AG09319 (cell line): ENCODE measurements at regions not wholly inside any gene's neighbourhood (a gene's known extent, or its start where the extent isn't known, plus 50 kb on each side); places are given as distances from the start of the nearest gene placed in this dataset.

Experiments
- DNase-seq: peaks from one replicate; pipeline ENCODE4 v3.0.0-alpha.2; 2010; ENCODE audit warnings: low read depth; ENCODE audit errors: extremely low read depth
- TF ChIP-seq, protein P1 (sequence below): IDR thresholded peaks from 2 replicates; pipeline ENCODE4 v1.5.1; 2011; ENCODE audit warnings: low read depth, mild to moderate bottlenecking, inconsistent platforms, low read length, moderate library complexity

DNA sequence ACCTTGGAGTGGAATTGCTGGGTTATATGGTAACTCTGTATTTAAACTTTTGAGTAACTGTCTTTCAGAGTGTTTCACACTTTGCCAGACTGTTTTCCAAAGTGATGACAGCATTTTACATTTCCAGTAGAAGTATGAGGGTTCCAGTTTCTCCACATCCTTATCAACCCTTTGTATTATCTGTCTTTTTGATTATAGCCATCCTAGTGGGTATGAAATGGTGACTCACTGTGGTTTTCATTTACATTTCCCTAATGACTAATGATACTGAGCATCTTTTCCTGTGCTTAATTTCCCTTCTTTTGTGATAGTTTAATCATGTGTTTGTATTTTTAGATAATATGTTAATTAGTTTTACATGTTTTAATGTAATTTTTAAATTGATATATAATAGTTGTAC is 138.1 kb upstream of the DAZL start:
- TF ChIP-seq, protein P1, sequence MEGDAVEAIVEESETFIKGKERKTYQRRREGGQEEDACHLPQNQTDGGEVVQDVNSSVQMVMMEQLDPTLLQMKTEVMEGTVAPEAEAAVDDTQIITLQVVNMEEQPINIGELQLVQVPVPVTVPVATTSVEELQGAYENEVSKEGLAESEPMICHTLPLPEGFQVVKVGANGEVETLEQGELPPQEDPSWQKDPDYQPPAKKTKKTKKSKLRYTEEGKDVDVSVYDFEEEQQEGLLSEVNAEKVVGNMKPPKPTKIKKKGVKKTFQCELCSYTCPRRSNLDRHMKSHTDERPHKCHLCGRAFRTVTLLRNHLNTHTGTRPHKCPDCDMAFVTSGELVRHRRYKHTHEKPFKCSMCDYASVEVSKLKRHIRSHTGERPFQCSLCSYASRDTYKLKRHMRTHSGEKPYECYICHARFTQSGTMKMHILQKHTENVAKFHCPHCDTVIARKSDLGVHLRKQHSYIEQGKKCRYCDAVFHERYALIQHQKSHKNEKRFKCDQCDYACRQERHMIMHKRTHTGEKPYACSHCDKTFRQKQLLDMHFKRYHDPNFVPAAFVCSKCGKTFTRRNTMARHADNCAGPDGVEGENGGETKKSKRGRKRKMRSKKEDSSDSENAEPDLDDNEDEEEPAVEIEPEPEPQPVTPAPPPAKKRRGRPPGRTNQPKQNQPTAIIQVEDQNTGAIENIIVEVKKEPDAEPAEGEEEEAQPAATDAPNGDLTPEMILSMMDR: no peak
- DNase-seq: no peak

DNA sequence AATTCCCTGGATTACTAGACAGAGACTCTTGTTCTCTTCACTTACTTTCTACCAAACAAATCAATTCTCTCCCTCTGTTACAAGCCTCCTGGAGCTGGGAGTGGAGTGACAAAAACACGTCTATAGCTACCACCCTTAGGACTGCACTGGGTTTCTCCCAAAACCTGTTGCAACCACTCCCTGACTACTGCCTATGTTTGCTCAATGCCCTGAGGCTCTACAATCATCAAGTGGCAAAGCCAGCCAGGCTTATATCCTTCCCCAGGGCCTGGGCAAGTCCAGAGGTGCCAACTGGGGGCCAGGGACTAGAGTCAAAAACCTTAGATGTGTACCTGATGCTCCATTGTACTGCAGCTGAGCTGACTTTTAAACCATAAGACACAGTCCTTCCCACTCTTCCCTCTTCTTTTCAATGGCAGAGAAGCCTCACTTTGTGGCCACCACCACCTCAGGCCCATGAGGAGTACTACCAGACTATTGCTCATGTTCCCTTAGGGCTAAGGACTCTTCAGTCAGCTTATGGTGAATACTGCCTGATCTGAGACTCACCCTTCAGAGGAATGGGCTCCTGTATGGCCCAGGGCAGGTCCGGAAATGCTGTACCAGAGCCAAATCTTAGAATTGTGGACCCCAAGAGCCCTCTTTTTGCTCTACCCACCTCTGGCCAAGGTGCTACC is 125.4 kb upstream of the PLCL2 start:
- DNase-seq: no peak
- TF ChIP-seq, protein P1: no peak

DNA sequence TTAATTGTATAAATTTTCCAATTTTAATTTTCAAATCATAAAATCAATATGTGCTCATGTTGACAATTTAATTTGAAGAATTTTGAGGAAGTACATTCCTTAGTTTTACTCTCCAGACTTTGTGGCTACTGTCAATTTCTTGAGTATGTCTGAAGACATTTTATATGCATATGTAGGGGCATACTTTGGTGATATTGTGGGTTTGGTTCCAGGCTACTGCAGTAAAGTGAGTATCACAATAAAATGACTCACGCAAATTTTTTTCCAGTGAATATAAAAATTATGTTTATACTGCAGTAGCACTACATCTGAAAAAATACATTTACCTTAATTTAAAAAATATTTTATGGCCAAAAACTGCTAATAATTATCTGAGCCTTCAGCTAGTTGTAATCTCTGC is 123.2 kb upstream of the PLCL2 start:
- TF ChIP-seq, protein P1: no peak
- no peak for DNase-seq

DNA sequence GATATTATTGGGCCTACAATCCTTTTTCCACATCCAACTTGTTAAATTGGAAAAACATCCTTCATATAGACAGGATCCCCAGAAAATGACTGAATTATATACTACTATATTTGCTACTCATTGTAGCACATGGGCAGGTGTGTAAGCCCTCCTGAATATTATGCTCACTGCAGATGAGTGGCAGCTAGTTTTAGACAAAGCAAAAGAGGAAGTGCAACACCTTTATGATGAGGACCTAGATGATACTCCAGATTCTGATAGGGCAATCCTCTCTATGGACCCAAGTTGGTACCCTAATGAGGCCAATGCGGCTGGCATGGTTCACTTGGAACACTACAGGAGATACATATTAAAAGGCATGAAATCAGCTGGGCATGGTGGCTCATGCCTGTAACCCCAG is 119.1 kb upstream of the PLCL2 start:
- no peak for DNase-seq

DNA sequence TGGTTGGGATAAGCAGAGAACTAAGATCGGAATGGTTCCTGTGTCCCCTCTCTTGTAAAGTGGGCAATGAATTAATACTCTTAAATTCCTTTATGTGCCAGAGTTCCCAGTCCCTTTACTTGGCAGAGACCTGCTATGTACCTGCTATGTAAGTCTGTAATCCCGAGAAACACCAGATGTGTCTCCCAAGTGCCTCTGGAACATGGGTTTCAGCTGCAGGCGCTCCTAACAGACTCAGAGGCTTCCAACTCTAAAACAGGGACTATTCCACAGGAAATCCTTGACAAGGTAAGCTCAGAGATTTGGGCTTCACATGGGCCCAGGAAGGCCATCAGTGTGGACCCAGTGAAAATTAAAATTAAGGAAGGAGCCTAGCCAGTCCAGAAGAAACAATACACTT is 117.7 kb upstream of the PLCL2 start:
- no peak for DNase-seq

More for the DNA sequence above, 119.1 kb upstream of the PLCL2 start:
- TF ChIP-seq, protein P1: no peak

DNA sequence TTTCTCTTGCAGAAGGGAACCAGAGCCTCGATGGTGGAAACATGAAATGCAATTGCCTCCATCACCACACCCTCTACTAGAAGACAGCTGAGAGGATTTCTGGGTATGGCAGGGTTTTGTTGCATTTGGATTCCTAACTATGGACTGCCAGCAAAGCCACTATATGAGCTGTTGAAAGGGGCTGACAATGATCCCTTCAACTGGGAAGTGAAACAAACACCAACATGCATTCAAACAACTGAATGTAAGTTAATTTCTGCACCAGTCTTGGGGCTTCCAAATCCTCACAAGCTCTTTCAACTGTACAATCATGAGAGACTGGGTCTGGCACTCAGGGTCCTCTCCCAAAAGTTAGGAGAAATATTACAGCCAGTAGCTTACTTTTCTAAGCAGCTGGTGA is 116.7 kb upstream of the PLCL2 start:
- DNase-seq: no peak
- TF ChIP-seq, protein P1: no peak

More for the DNA sequence above, 117.7 kb upstream of the PLCL2 start:
- TF ChIP-seq, protein P1: no peak; the same call in none of the 2 replicates

DNA sequence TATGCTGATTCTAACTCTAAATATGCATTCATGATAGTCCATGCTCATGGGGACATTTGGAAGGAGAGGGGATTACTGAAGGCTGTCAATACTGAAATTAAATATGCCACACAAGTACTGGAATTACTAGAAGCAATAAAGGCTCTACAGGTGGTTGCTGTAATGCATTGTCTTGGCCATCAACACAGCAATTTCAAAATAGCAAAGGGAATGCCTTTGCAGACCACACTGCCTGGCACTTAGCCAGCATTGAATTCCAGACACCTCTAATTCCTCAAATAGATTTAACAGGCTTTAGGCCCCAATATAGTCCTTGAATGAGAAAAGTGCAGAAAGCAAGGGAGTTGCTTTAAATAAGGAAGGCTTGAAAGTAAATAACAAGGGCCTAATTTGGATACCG is 115.8 kb upstream of the PLCL2 start:
- DNase-seq: no peak
- TF ChIP-seq, protein P1: no peak
